GM21515 (cell line): ENCODE measurements at regions not wholly inside any gene's neighbourhood (a gene's known extent, or its start where the extent isn't known, plus 50 kb on each side); places are given as distances from the start of the nearest gene placed in this dataset.
"Not testable (repeated sequence)": the region's sequence is repeated elsewhere in the genome, so short reads cannot be mapped to it uniquely, and the experiment has no call there.

ENCODE experiments used
- ATAC-seq: cut with Tn5 transposase; IDR thresholded peaks from one replicate; pipeline ENCODE4 v1.9.1; 2021; ENCODE audit not compliant: unreplicated experiment

DNA sequence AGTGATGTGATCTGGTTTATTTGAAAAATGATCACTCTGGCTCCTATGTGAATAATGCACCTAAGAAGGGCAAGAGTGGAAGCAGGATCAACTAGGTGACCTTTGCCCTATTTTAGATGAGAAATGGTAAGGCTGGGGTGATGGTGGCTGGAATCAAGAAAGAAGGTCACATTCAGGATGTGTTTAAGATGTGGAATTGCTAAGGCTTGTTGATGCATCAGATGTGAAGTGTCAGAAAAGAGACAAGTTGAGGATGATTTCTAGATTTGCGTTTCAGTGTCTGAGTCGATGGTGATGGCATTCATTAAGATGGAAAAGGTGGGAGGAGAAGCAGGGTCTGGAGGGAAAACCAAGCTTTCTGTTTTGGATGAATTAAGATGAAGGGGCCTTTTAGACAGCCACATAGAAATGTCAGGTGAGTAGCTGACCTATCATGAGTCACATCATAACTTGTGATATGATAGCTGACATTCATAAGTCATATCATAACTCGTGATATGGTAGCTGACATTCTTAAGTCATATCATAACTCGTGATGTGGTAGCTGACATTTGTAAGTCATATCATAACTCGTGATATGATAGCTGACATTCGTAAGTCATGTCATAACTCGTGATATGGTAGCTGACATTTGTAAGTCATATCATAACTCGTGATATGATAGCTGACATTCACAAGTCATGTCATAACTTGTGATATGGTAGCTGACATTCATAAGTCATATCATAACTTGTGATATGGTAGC lies 101.2 kb upstream of the SEC11C start:
- no peak for ATAC-seq

GRCh38 chr18:59039040-59039320 lies 100.7 kb upstream of the SEC11C start:
- ATAC-seq, result not testable (repeated sequence)

- ATAC-seq, result no peak
Measured at GRCh38 chr18:59039449-59039848, 100.2 kb upstream of the SEC11C start.

- no peak for ATAC-seq
Measured at GRCh38 chr18:59040770-59041148, 98.9 kb upstream of the SEC11C start.

GRCh38 chr18:59041296-59041695 lies 98.4 kb upstream of the SEC11C start:
- ATAC-seq, result no peak

DNA sequence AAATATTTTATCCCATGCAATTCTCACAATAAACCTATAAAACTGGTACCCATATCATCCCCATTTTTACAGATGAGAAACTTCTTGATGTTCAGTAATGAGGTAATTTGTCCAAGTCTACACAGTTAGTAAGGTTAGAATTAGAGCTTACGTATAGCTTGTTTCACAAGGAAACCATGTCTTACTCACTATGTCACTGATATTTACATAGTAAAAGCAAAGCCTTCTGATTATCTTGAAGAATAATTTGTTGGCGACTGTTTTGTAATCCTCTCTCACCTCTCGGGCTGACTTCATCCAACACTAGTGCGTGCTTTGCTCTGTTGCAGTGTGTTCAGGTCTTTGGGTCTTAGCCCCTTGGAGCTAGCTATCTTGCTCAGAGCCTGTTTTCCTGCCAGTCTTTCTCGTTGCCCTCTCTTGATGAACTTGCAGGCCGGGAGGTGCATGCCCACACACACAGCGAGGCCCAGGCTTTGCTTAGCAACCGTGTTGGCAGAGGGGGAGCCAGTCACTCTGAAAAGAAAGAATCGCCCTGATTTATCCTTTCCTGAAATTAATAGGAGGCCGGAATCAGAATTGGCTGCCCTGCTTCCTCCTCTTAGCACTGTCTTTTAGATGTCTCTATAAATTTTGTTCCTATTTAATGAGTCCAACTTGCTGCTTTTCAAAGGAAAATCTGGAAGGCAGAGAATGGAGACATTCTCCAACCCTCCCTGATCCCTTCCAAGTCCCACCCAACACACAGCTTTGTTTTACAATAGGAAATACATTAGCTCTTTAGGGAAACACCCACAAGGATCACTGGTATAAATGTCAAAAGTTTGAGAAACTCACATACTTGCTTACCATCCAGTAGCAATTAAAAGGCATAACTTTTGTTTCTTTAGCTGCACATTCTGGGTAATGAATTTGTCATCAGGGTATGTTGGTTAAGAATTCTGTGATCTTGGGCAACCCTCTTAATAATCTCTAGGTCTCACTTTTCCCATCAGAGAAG lies 97.6 kb upstream of the SEC11C start:
- no peak for ATAC-seq

DNA sequence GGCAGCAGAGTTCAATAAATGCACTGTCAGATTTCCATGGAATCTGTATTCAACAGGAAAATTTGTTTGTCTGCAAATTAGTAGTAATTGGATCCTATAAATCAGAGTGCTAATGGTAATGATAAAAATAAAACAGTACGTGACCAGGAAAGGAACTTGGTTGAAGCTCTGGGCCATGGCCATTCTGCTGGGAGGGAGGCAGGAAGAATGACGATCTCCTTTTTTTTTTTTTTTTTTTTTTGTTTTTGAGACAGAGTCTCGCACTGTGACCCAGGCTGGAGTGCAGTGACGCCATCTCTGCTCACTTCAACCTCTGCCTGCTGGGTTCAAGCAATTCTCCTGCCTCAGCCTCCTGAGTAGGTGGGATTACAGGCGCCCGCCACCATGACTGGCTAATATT lies 94.8 kb upstream of the SEC11C start:
- ATAC-seq, result no peak

GRCh38 chr18:59047321-59048047 lies 92.2 kb upstream of the SEC11C start:
- no peak for ATAC-seq

DNA sequence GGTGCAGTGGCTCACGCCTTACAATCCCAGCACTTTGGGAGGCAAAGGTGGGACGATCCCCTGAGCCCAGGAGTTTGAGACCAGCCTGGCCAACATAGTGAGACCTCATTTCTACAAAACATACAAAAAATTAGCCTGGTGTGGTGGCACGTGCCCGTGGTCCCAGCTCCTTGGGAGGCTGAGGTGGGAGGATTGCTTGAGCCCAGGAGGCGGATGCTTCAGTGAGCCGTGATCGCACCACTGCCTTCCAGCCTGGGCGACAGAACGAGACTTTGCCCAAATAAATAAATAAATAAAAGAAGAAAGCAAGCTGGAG lies 91.7 kb upstream of the SEC11C start:
- ATAC-seq, result no peak

GRCh38 chr18:59048378-59048777 lies 91.3 kb upstream of the SEC11C start:
- ATAC-seq, result no peak

- ATAC-seq, result no peak
Measured at GRCh38 chr18:59049721-59050660, 89.7 kb upstream of the SEC11C start.

DNA sequence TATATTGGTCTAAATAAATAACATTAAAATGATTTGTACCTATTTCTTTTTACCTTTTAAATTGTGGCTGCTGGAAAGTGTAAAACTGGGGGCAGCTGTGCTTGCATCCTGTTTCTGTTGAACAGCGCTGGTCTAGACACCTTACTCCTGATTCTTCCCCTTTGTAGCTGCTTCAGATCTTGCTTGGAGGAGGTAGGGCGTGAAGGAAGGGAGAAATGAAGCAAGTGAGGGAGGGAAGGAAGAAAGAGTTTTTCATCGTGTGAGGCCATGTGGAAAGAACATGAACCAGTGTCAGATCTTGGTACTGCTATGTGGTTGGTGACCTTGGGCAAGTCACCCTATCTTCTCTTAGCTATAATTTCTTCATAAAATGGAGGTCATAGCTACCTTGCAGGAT lies 89.0 kb upstream of the SEC11C start:
- no peak for ATAC-seq

- ATAC-seq, result no peak
Measured at GRCh38 chr18:59051470-59052165, 88.1 kb upstream of the SEC11C start.

- ATAC-seq, result no peak
Measured at GRCh38 chr18:59052965-59053820, 86.5 kb upstream of the SEC11C start.

DNA sequence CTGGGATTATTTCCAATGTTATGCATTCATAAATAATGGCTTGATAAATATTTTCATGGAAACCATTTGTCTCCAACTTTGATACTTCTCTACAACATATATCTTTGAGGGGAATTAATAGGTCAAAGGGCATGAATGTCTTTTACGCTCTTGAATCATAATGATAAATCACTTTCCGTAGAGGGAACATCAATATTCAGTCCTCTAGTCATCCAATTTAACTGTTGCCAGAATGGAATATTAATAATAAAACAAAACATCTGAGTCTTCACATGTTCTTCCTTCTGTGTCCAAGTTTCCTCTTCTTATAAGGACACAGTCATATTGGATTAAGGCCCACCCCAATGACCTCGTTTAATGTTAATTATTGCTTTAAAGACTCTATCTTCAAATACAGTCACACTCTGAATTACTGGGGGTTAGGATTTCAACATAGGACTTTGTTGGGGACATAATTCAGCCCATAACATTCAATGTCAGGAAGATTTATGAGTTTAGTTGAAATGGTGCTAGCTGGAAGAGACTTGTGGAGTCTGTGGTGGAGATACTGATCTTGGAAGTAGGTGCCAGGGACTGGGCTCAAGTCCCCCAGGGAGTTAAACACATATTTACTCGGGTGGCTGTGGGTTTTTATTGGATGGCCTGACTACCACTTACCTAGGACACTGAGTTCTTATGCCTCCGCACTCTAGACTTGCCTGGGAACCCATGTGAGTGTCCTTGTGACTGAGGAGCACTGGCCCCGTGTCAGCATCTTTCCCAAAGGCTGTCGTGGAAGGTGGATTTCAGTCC lies 85.0 kb upstream of the SEC11C start:
- no peak for ATAC-seq

- ATAC-seq, result no peak
Measured at GRCh38 chr18:59055345-59056032, 84.2 kb upstream of the SEC11C start.

DNA sequence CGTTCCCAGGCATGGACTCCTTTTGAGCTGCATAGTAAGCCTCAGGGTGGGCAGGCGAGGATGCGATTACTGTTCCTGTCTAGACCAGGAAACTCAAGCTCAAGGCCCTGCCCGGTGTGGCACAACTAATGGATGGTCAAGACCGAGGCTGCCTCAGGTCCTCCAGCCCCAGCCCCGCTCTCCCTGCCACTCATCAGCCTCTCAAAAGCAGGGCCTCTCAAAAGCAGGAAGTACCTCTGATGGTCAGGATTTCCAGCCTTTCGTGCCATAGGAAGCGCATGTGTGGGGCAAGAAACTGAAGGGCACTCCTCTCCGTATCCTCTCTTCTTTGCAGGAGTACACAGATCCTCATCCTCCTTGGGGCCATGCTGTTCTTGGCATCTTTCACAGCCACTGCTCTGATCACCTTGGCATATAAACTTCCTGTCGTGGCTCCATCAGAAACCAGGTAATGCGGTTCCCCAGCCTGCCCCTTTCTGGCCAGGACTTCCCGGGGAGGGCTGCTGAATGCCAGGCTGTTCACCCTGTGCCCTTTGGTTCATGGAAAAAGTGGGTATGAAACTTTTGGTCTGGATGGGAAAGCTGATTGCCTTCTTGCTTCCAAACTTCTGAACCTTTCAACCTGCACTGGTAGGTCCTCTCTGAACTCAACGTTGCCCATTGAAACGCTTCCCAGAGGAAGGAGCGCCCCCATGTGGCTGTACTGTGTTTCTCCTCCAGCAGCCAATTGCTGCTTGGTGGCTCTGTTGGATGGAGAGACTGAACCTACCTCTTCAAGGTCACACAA lies 82.8 kb upstream of the SEC11C start:
- peak; percentile 69 for ATAC-seq
